ENCODE measurements at regions not wholly inside any gene's neighbourhood (a gene's known extent, or its start where the extent isn't known, plus 50 kb on each side); places are given as distances from the start of the nearest gene placed in this dataset.

DNA sequence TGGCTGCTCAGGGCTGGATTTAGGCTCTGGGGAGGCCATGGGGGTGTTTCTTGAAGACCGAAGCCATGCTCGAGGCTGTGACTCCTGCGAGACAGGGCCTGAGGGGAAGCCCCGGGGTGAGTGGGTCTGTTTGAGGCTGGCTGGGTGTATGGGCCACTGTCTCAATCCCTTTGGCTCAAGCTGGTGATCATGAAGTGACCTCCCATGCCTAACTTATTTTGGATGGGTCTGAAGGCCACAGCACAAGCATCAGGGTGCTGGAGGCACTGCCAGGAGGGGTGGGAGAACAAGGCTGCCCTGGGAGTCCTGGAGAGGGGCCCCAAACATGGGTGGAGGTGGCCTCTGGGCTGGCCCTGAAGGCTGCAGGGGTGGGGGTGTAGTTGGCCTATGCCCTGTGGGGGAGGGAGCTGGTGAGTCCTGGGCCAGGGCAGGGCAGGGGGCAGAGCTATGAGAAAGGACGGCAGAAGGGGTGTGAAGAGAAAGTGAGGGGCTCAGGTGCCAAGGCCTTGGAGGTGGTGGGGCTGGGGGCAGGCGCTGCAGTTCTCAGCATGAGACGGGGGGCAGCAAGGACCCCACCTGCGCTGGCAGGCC, 100.9 kb downstream of the KIF26A start:
- FAIRE-seq (no peak), DNase-seq (ENCODE audit: extremely low read depth in 1 of 4, low spot score in 3 of 4) (no peak), ATAC-seq (no peak)
- H3K9me1 ChIP-seq (ENCODE audit: control insufficient read depth, insufficient read depth, low read length), result no peaks in the 10 kb centered on the region
- 2% methylated on average over 7 of the region's 8 CpGs for WGBS (ENCODE audit: insufficient coverage, low coverage, missing lambda C conversion rate)
- CTCF ChIA-PET (ENCODE audit: low intra/inter-chr PET ratio), result no interaction called here
- H3K27me3 ChIP-seq (ENCODE audit: control insufficient read depth in 2 of 2, insufficient read depth in 2 of 2, low read length in 2 of 2), result no peaks in the 10 kb centered on the region
- no peak overlapping the region for H3K9ac ChIP-seq (ENCODE audit: insufficient read depth in 1 of 2, low read depth in 2 of 2, low read length in 2 of 2)
- no peak overlapping the region for H3K4me3 ChIP-seq
- BruUV-seq (replicated peaks), result no TSS peak
- H4K20me1 ChIP-seq (replicated peaks; ENCODE audit: control insufficient read depth, insufficient read depth, low read length), result no peaks in the 10 kb centered on the region
- POLR2A ChIA-PET, result interaction anchor here (0.7 kb wide), 1 partner anchor 143 kb away, joined by 3 read pairs; no protein-coding TSS in a partner anchor
- H3K27ac ChIP-seq (ENCODE audit: extremely low read depth, low read depth, low read length), result no peak overlapping the region
- intact Hi-C loops (cut with micrococcal nuclease), result no loop called here
- no peaks in the 10 kb centered on the region for H3K9me3 ChIP-seq (replicated peaks; ENCODE audit: control insufficient read depth, insufficient read depth, low read depth, low read length)
- H3K4me1 ChIP-seq (replicated peaks in 1 of 2; ENCODE audit: control insufficient read depth in 2 of 2, insufficient read depth in 2 of 2, low read length in 2 of 2), result no peaks in the 10 kb centered on the region
- H3K79me2 ChIP-seq (ENCODE audit: control insufficient read depth, insufficient read depth, low read length), result no peaks in the 10 kb centered on the region
- no peak overlapping the region for H2AFZ ChIP-seq (ENCODE audit: low read depth, low read length)
- in situ Hi-C loops (cut with MboI), result no loop called here
- no peaks in the 10 kb centered on the region for H3K36me3 ChIP-seq (ENCODE audit: control insufficient read depth, insufficient read depth, low read length)
- no peak overlapping the region for H3K4me2 ChIP-seq (ENCODE audit: insufficient read depth, low read length)
- TF ChIP-seq ESRRB (CRISPR knock-in tag; IDR thresholded peaks at IDR 0.05; ENCODE audit: borderline replicate concordance), result no peak
- no peak for TF ChIP-seq ZEB2 (IDR thresholded peaks at IDR 0.05)
- TF ChIP-seq, protein P1, sequence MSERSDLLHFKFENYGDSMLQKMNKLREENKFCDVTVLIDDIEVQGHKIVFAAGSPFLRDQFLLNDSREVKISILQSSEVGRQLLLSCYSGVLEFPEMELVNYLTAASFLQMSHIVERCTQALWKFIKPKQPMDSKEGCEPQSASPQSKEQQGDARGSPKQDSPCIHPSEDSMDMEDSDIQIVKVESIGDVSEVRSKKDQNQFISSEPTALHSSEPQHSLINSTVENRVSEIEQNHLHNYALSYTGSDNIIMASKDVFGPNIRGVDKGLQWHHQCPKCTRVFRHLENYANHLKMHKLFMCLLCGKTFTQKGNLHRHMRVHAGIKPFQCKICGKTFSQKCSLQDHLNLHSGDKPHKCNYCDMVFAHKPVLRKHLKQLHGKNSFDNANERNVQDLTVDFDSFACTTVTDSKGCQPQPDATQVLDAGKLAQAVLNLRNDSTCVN (CRISPR knock-in tag; IDR thresholded peaks at IDR 0.05), result no peak
- TF ChIP-seq, protein P2, sequence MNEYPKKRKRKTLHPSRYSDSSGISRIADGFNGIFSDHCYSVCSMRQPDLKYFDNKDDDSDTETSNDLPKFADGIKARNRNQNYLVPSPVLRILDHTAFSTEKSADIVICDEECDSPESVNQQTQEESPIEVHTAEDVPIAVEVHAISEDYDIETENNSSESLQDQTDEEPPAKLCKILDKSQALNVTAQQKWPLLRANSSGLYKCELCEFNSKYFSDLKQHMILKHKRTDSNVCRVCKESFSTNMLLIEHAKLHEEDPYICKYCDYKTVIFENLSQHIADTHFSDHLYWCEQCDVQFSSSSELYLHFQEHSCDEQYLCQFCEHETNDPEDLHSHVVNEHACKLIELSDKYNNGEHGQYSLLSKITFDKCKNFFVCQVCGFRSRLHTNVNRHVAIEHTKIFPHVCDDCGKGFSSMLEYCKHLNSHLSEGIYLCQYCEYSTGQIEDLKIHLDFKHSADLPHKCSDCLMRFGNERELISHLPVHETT (CRISPR knock-in tag; conservative IDR thresholded peaks at IDR 0.05 in 1 of 2, IDR thresholded peaks at IDR 0.05 in 1 of 2), result no peak
- TF ChIP-seq, protein P3, sequence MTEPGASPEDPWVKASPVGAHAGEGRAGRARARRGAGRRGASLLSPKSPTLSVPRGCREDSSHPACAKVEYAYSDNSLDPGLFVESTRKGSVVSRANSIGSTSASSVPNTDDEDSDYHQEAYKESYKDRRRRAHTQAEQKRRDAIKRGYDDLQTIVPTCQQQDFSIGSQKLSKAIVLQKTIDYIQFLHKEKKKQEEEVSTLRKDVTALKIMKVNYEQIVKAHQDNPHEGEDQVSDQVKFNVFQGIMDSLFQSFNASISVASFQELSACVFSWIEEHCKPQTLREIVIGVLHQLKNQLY (CRISPR knock-in tag; conservative IDR thresholded peaks at IDR 0.05), result no peak
- no peak for TF ChIP-seq TOE1 (IDR thresholded peaks at IDR 0.05; ENCODE audit: borderline replicate concordance)
- TF ChIP-seq TOE1 (CRISPR knock-in tag; IDR thresholded peaks at IDR 0.05; ENCODE audit: borderline replicate concordance, low read depth), result no peak
- TF ChIP-seq POLR3A (IDR thresholded peaks at IDR 0.05; ENCODE audit: borderline replicate concordance, extremely low read depth, insufficient read depth, insufficient read length), result no peak
- TF ChIP-seq, protein P4, sequence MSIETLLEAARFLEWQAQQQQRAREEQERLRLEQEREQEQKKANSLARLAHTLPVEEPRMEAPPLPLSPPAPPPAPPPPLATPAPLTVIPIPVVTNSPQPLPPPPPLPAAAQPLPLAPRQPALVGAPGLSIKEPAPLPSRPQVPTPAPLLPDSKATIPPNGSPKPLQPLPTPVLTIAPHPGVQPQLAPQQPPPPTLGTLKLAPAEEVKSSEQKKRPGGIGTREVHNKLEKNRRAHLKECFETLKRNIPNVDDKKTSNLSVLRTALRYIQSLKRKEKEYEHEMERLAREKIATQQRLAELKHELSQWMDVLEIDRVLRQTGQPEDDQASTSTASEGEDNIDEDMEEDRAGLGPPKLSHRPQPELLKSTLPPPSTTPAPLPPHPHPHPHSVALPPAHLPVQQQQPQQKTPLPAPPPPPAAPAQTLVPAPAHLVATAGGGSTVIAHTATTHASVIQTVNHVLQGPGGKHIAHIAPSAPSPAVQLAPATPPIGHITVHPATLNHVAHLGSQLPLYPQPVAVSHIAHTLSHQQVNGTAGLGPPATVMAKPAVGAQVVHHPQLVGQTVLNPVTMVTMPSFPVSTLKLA (conservative IDR thresholded peaks at IDR 0.05), result no peak
- TF ChIP-seq, protein P5, sequence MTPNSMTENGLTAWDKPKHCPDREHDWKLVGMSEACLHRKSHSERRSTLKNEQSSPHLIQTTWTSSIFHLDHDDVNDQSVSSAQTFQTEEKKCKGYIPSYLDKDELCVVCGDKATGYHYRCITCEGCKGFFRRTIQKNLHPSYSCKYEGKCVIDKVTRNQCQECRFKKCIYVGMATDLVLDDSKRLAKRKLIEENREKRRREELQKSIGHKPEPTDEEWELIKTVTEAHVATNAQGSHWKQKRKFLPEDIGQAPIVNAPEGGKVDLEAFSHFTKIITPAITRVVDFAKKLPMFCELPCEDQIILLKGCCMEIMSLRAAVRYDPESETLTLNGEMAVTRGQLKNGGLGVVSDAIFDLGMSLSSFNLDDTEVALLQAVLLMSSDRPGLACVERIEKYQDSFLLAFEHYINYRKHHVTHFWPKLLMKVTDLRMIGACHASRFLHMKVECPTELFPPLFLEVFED (CRISPR knock-in tag; conservative IDR thresholded peaks at IDR 0.05), result no peak
- no peak for TF ChIP-seq ZFP30 (CRISPR knock-in tag; IDR thresholded peaks at IDR 0.05; ENCODE audit: borderline replicate concordance)
- TF ChIP-seq SMARCE1 (IDR thresholded peaks at IDR 0.05), result no peak
- TF ChIP-seq, protein P6, sequence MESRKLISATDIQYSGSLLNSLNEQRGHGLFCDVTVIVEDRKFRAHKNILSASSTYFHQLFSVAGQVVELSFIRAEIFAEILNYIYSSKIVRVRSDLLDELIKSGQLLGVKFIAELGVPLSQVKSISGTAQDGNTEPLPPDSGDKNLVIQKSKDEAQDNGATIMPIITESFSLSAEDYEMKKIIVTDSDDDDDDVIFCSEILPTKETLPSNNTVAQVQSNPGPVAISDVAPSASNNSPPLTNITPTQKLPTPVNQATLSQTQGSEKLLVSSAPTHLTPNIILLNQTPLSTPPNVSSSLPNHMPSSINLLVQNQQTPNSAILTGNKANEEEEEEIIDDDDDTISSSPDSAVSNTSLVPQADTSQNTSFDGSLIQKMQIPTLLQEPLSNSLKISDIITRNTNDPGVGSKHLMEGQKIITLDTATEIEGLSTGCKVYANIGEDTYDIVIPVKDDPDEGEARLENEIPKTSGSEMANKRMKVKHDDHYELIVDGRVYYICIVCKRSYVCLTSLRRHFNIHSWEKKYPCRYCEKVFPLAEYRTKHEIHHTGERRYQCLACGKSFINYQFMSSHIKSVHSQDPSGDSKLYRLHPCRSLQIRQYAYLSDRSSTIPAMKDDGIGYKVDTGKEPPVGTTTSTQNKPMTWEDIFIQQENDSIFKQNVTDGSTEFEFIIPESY (CRISPR knock-in tag; IDR thresholded peaks at IDR 0.05), result no peak

Measured in K562 (cell line).